ENCODE measurements at regions not wholly inside any gene's neighbourhood (a gene's known extent, or its start where the extent isn't known, plus 50 kb on each side); places are given as distances from the start of the nearest gene placed in this dataset.

GRCh38 chr15:70576276-70576675 lies 187.1 kb downstream of the UACA start:
- Histone ChIP-seq H3K4me2 (ENCODE audit: insufficient read depth, low read length) (no peak overlapping the region), H3K4me3 (no peak overlapping the region), H3K27ac (ENCODE audit: extremely low read depth, low read depth, low read length) (no peak overlapping the region), H3K79me2 (ENCODE audit: control insufficient read depth, insufficient read depth, low read length) (no peaks in the 10 kb centered on the region), H4K20me1 (replicated peaks; ENCODE audit: control insufficient read depth, insufficient read depth, low read length) (no peaks in the 10 kb centered on the region), H3K4me1 (replicated peaks in 1 of 2; ENCODE audit: control insufficient read depth in 2 of 2, insufficient read depth in 2 of 2, low read length in 2 of 2) (no peaks in the 10 kb centered on the region), H2AFZ (ENCODE audit: low read depth, low read length) (no peak overlapping the region), H3K36me3 (ENCODE audit: control insufficient read depth, insufficient read depth, low read length) (no peaks in the 10 kb centered on the region), H3K27me3 (ENCODE audit: control insufficient read depth in 2 of 2, insufficient read depth in 2 of 2, low read length in 2 of 2) (peaks cover 3 to 33% of the 10 kb centered on the region in 2 experiments; a peak in 3 of 5 replicates), H3K9me1 (ENCODE audit: control insufficient read depth, insufficient read depth, low read length) (no peaks in the 10 kb centered on the region), H3K9ac (ENCODE audit: insufficient read depth in 1 of 2, low read depth in 2 of 2, low read length in 2 of 2) (no peak overlapping the region), H3K9me3 (replicated peaks; ENCODE audit: control insufficient read depth, insufficient read depth, low read depth, low read length) (no peaks in the 10 kb centered on the region)
- ChIA-PET POLR2A (interaction anchor here (1.6 kb wide), 1 partner anchor 13 kb away, joined by 5 read pairs; no protein-coding TSS in a partner anchor), CTCF (ENCODE audit: low intra/inter-chr PET ratio) (no interaction called here)
- TF ChIP-seq, protein P1, sequence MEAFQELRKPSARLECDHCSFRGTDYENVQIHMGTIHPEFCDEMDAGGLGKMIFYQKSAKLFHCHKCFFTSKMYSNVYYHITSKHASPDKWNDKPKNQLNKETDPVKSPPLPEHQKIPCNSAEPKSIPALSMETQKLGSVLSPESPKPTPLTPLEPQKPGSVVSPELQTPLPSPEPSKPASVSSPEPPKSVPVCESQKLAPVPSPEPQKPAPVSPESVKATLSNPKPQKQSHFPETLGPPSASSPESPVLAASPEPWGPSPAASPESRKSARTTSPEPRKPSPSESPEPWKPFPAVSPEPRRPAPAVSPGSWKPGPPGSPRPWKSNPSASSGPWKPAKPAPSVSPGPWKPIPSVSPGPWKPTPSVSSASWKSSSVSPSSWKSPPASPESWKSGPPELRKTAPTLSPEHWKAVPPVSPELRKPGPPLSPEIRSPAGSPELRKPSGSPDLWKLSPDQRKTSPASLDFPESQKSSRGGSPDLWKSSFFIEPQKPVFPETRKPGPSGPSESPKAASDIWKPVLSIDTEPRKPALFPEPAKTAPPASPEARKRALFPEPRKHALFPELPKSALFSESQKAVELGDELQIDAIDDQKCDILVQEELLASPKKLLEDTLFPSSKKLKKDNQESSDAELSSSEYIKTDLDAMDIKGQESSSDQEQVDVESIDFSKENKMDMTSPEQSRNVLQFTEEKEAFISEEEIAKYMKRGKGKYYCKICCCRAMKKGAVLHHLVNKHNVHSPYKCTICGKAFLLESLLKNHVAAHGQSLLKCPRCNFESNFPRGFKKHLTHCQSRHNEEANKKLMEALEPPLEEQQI (IDR thresholded peaks at IDR 0.05): no peak
- no peak for TF ChIP-seq TCF7 (IDR thresholded peaks at IDR 0.05; ENCODE audit: borderline replicate concordance)
- TF ChIP-seq NR2C1 (IDR thresholded peaks at IDR 0.05): no peak
- TF ChIP-seq NR2C1 (tag; IDR thresholded peaks at IDR 0.05): no peak
- TF ChIP-seq, protein P2, sequence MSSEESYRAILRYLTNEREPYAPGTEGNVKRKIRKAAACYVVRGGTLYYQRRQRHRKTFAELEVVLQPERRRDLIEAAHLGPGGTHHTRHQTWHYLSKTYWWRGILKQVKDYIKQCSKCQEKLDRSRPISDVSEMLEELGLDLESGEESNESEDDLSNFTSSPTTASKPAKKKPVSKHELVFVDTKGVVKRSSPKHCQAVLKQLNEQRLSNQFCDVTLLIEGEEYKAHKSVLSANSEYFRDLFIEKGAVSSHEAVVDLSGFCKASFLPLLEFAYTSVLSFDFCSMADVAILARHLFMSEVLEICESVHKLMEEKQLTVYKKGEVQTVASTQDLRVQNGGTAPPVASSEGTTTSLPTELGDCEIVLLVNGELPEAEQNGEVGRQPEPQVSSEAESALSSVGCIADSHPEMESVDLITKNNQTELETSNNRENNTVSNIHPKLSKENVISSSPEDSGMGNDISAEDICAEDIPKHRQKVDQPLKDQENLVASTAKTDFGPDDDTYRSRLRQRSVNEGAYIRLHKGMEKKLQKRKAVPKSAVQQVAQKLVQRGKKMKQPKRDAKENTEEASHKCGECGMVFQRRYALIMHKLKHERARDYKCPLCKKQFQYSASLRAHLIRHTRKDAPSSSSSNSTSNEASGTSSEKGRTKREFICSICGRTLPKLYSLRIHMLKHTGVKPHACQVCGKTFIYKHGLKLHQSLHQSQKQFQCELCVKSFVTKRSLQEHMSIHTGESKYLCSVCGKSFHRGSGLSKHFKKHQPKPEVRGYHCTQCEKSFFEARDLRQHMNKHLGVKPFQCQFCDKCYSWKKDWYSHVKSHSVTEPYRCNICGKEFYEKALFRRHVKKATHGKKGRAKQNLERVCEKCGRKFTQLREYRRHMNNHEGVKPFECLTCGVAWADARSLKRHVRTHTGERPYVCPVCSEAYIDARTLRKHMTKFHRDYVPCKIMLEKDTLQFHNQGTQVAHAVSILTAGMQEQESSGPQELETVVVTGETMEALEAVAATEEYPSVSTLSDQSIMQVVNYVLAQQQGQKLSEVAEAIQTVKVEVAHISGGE (CRISPR knock-in tag; IDR thresholded peaks at IDR 0.05): no peak
- no peak for TF ChIP-seq HDAC1 (IDR thresholded peaks at IDR 0.05)
- no peak for TF ChIP-seq TCF15 (CRISPR knock-in tag; IDR thresholded peaks at IDR 0.05)
- TF ChIP-seq ZNF347 (CRISPR knock-in tag; IDR thresholded peaks at IDR 0.05; ENCODE audit: low read depth): no peak
- no peak for TF ChIP-seq SAFB (IDR thresholded peaks at IDR 0.05; ENCODE audit: borderline replicate concordance, low read depth, low read length)
- TF ChIP-seq HNRNPLL (IDR thresholded peaks at IDR 0.05; ENCODE audit: low read depth, low read length, poor library complexity, severe bottlenecking): no peak
- TF ChIP-seq USF1 (CRISPR knock-in tag; IDR thresholded peaks at IDR 0.05): no peak
- TF ChIP-seq BCOR (IDR thresholded peaks at IDR 0.05): no peak
- no peak for TF ChIP-seq BDP1 (IDR thresholded peaks at IDR 0.05; ENCODE audit: insufficient read depth, insufficient read length)
- no peak for TF ChIP-seq ZNF444 (CRISPR knock-in tag; IDR thresholded peaks at IDR 0.05)
- TF ChIP-seq PHB (CRISPR knock-in tag; IDR thresholded peaks at IDR 0.05): no peak
- TF ChIP-seq ZNF134 (CRISPR knock-in tag; conservative IDR thresholded peaks at IDR 0.05): no peak
- TF ChIP-seq RBM34 (IDR thresholded peaks at IDR 0.05; ENCODE audit: borderline replicate concordance, insufficient read depth, low read length): no peak
- no peak for FAIRE-seq
- no TSS peak for BruUV-seq (replicated peaks)
- in situ Hi-C loops (cut with MboI) (no loop called here), intact Hi-C loops (cut with micrococcal nuclease) (no loop called here)
- no peak for DNase-seq (ENCODE audit: extremely low read depth in 1 of 4, low spot score in 3 of 4)
- 0% methylated on average over 3 of the region's 3 CpGs for WGBS (ENCODE audit: insufficient coverage, low coverage, missing lambda C conversion rate)
- no peak for ATAC-seq
